Ovary (tissue), 3 donors: ENCODE measurements at regions not wholly inside any gene's neighbourhood (a gene's known extent, or its start where the extent isn't known, plus 50 kb on each side); places are given as distances from the start of the nearest gene placed in this dataset.

Experiments used
- EP300 ChIP-seq: sonication (generic); formaldehyde crosslinking; IDR thresholded peaks from one replicate; pipeline ENCODE4 v1.6.1; 2017; ENCODE audit warnings: antibody characterized with exemption
- POLR2A ChIP-seq: fragments of 450-650 bp; IDR thresholded peaks from one replicate; pipeline ENCODE4 v1.6.1; 2017; ENCODE audit warnings: antibody characterized with exemption, mild to moderate bottlenecking, moderate library complexity
- TF ChIP-seq, protein P1 (sequence below), 3 donors: fragments of 450-650 bp in 2 of 3; fragments of 200-600 bp in 1 of 3; IDR thresholded peaks; one replicate each; pipeline versions ENCODE4 v1.5.1 to v1.8.0; 2016 to 2022; ENCODE audit warnings: antibody characterized with exemption in 3 of 3, mild to moderate bottlenecking in 1 of 3
- donor health status: DM: no; HTN: no; CAD: no.

DNA sequence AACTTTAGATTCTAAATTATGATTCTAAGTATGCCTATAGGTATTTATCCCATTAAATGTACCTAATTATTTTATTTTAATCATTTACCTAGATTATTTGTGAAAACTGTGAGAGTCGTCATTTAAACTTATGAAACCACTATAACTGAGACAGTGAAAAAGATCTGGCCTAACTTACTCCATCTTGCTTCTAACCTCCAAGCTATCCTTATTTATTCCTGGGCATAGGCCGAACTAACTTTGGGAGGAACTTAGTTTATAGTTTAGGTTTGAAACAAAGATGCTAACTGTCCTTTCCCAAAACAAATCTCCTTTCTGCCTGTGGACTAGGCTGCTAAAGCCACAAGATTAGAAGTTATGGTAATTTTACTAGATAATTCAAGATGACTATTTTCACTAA lies 79.7 kb upstream of the PPP2R5C start:
- TF ChIP-seq, protein P1, sequence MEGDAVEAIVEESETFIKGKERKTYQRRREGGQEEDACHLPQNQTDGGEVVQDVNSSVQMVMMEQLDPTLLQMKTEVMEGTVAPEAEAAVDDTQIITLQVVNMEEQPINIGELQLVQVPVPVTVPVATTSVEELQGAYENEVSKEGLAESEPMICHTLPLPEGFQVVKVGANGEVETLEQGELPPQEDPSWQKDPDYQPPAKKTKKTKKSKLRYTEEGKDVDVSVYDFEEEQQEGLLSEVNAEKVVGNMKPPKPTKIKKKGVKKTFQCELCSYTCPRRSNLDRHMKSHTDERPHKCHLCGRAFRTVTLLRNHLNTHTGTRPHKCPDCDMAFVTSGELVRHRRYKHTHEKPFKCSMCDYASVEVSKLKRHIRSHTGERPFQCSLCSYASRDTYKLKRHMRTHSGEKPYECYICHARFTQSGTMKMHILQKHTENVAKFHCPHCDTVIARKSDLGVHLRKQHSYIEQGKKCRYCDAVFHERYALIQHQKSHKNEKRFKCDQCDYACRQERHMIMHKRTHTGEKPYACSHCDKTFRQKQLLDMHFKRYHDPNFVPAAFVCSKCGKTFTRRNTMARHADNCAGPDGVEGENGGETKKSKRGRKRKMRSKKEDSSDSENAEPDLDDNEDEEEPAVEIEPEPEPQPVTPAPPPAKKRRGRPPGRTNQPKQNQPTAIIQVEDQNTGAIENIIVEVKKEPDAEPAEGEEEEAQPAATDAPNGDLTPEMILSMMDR (IDR thresholded peaks at IDR 0.05) = no peak
- no peak for TF ChIP-seq POLR2A
- TF ChIP-seq EP300 = no peak
